NT2/D1 (cell line): ENCODE measurements at regions not wholly inside any gene's neighbourhood (a gene's known extent, or its start where the extent isn't known, plus 50 kb on each side); places are given as distances from the start of the nearest gene placed in this dataset.

Experiments used
- SUZ12 ChIP-seq: IDR thresholded peaks from 2 replicates; pipeline ENCODE4 v1.6.1; 2011; ENCODE audit not compliant: insufficient read length, insufficient read depth; ENCODE audit errors: extremely low read depth
- YY1 ChIP-seq: IDR thresholded peaks from 2 replicates; pipeline ENCODE4 v1.6.1; 2011; ENCODE audit not compliant: insufficient read length, insufficient read depth
- ZNF274 ChIP-seq: IDR thresholded peaks from 2 replicates; pipeline ENCODE4 v1.6.1; 2011; ENCODE audit warnings: mild to moderate bottlenecking, low read depth, low read length

GRCh38 chr16:79862601-79863000, 262.1 kb upstream of the MAF start:
- no peak for TF ChIP-seq ZNF274
- TF ChIP-seq YY1 = no peak
- no peak for TF ChIP-seq SUZ12
